Panc1 (cell line): ENCODE measurements at regions not wholly inside any gene's neighbourhood (a gene's known extent, or its start where the extent isn't known, plus 50 kb on each side); places are given as distances from the start of the nearest gene placed in this dataset.
"Not testable (repeated sequence)": the region's sequence is repeated elsewhere in the genome, so short reads cannot be mapped to it uniquely, and the experiment has no call there.

Experiments
- CTCF ChIP-seq: fragments of 450-650 bp; IDR thresholded peaks from 2 replicates; pipeline ENCODE4 v1.5.1; 2017; ENCODE audit warnings: mild to moderate bottlenecking
- POLR2AphosphoS5 ChIP-seq: IDR thresholded peaks from 2 replicates; pipeline ENCODE4 v1.6.1; 2012; ENCODE audit warnings: mild to moderate bottlenecking, low read depth, low read length, moderate library complexity
- SIN3A ChIP-seq: IDR thresholded peaks from 2 replicates; pipeline ENCODE4 v1.6.1; 2012; ENCODE audit warnings: low read depth, mild to moderate bottlenecking, low read length, moderate library complexity, borderline replicate concordance; ENCODE audit not compliant: insufficient read depth
- TCF7L2 ChIP-seq: IDR thresholded peaks from 2 replicates; pipeline ENCODE4 v1.6.1; 2011; ENCODE audit warnings: mild to moderate bottlenecking, low read depth, low read length, inconsistent platforms

GRCh38 chr2:242171290-242171689 is 301.8 kb downstream of the RTP5 start:
- not testable (repeated sequence) for TF ChIP-seq SIN3A, CTCF, TCF7L2, POLR2AphosphoS5
